SK-N-SH (cell line): ENCODE measurements at regions not wholly inside any gene's neighbourhood (a gene's known extent, or its start where the extent isn't known, plus 50 kb on each side); places are given as distances from the start of the nearest gene placed in this dataset.

Source experiments
- CTCF ChIA-PET: fragments of 300-600, 350-600 bp; formaldehyde crosslinking; extraction: SDS; loops from one replicate; lab custom pipeline; 2021; lab: Yijun Ruan, JAX
- POLR2A ChIA-PET: fragments of 350-600 bp; sonication (Branson Sonifier 250); formaldehyde crosslinking; extraction: SDS; loops from one replicate; lab custom pipeline; 2020; ENCODE audit warnings: antibody characterized with exemption, inconsistent platforms; lab: Yijun Ruan, JAX
- DNase-seq: peaks from one replicate; pipeline ENCODE4 v3.0.0; 2012
- H2AFZ ChIP-seq: fragments of 200-600 bp; sonication (generic); 2 replicates; pipeline ENCODE4 v1.8.1; 2016; ENCODE audit warnings: antibody characterized with exemption, mild to moderate bottlenecking, low read depth
- H3F3A ChIP-seq: fragments of 200-600 bp; sonication (generic); replicated peaks from 2 replicates; pipeline ENCODE3; 2016; ENCODE audit warnings: antibody characterized with exemption, mild to moderate bottlenecking; ENCODE audit not compliant: insufficient read depth
- H3K27ac ChIP-seq, 2 experiments: fragments of 200-500 bp in 1 of 2; fragments of 200-600 bp in 1 of 2; sonication (Bioruptor generic) in 1 of 2; sonication (generic), shearing (Covaris generic) in 1 of 2; 2 replicates each; pipeline versions ENCODE4 v1.5.1 to v1.6.1; 2014 to 2016; ENCODE audit warnings: low read depth in 2 of 2, inconsistent platforms in 1 of 2, low read length in 1 of 2, mild to moderate bottlenecking in 1 of 2, mixed read lengths in 1 of 2
- H3K27me3 ChIP-seq: fragments of 200-600 bp; sonication (generic), shearing (Covaris generic); 2 replicates; pipeline ENCODE4 v1.6.1; 2016; ENCODE audit warnings: mixed run types; ENCODE audit not compliant: insufficient read depth
- H3K36me3 ChIP-seq, 2 experiments: fragments of 200-500 bp in 1 of 2; fragments of 200-600 bp in 1 of 2; sonication (Bioruptor generic) in 1 of 2; sonication (generic) in 1 of 2; replicated peaks in 1 of 2; 2 replicates each; pipeline versions ENCODE3 to v1.5.1; 2014 to 2016; ENCODE audit warnings: low read length in 1 of 2, mild to moderate bottlenecking in 1 of 2; ENCODE audit not compliant: insufficient read depth in 2 of 2, control insufficient read depth in 1 of 2
- H3K4me1 ChIP-seq, 2 experiments: fragments of 200-500 bp in 1 of 2; fragments of 200-600 bp in 1 of 2; sonication (Bioruptor generic) in 1 of 2; sonication (generic), shearing (Covaris generic) in 1 of 2; 2 replicates each; pipeline versions ENCODE4 v1.5.1 to v1.6.1; 2014 to 2016; ENCODE audit warnings: low read depth in 1 of 2, low read length in 1 of 2, mixed run types in 1 of 2; ENCODE audit not compliant: insufficient read depth in 2 of 2, control insufficient read depth in 1 of 2
- H3K4me2 ChIP-seq: fragments of 200-600 bp; sonication (generic), shearing (Covaris generic); 2 replicates; pipeline ENCODE4 v1.6.1; 2017; ENCODE audit warnings: mixed run types
- H3K4me3 ChIP-seq, 2 experiments: fragments of 200-500 bp in 1 of 2; fragments of 200-600 bp in 1 of 2; sonication (Bioruptor generic) in 1 of 2; sonication (generic), shearing (Covaris generic) in 1 of 2; 2 replicates each; pipeline versions ENCODE4 v1.5.1 to v1.8.1; 2014 to 2016; ENCODE audit warnings: low read depth in 2 of 2, inconsistent platforms in 1 of 2, low read length in 1 of 2, mild to moderate bottlenecking in 1 of 2, mixed read lengths in 1 of 2, moderate library complexity in 1 of 2
- H3K79me2 ChIP-seq: fragments of 200-600 bp; sonication (generic); 2 replicates; pipeline ENCODE4 v1.8.1; 2017; ENCODE audit warnings: mild to moderate bottlenecking; ENCODE audit not compliant: insufficient read depth
- H3K9ac ChIP-seq: fragments of 200-600 bp; sonication (generic); 2 replicates; pipeline ENCODE4 v1.6.1; 2017; ENCODE audit warnings: mixed run types
- H3K9me2 ChIP-seq: fragments of 200-600 bp; sonication (generic); 2 replicates; pipeline ENCODE4 v1.6.1; 2017; ENCODE audit warnings: mixed run types
- H3K9me3 ChIP-seq: fragments of 200-600 bp; sonication (generic); 2 replicates; pipeline ENCODE4 v1.6.1; 2017; ENCODE audit warnings: mixed run types, mild to moderate bottlenecking, moderate library complexity
- H4K20me1 ChIP-seq: fragments of 200-600 bp; sonication (generic); 2 replicates; pipeline ENCODE4 v1.6.1; 2017; ENCODE audit warnings: mild to moderate bottlenecking, mixed run types; ENCODE audit not compliant: insufficient read depth
- CTCF ChIP-seq: fragments of 200-600 bp; sonication (generic); IDR thresholded peaks from 2 replicates; pipeline ENCODE4 v1.6.1; 2017; ENCODE audit warnings: antibody characterized with exemption, mild to moderate bottlenecking, moderate library complexity
- ELF1 ChIP-seq: IDR thresholded peaks from 2 replicates; pipeline ENCODE4 v1.4.0; 2012
- EP300 ChIP-seq, 2 experiments: IDR thresholded peaks; 2 replicates each; pipeline versions ENCODE4 v1.4.0 to v1.6.1; 2012; ENCODE audit warnings: borderline replicate concordance in 1 of 2, low read depth in 1 of 2, low read length in 1 of 2
- EZH2phosphoT487 ChIP-seq: fragments of 200-600 bp; sonication (generic); IDR thresholded peaks from 2 replicates; pipeline ENCODE4 v1.6.1; 2017; ENCODE audit warnings: low read depth, mixed run types, mild to moderate bottlenecking, antibody characterized with exemption, moderate library complexity, borderline replicate concordance
- FOXJ3 ChIP-seq: sonication (generic); formaldehyde crosslinking; IDR thresholded peaks from 2 replicates; pipeline ENCODE4 v1.5.1; 2020; ENCODE audit warnings: mild to moderate bottlenecking, missing genetic modification reagents
- GABPA ChIP-seq: IDR thresholded peaks from 2 replicates; pipeline ENCODE4 v1.4.0; 2012; ENCODE audit warnings: low read depth, mild to moderate bottlenecking
- JUND ChIP-seq: IDR thresholded peaks from 2 replicates; pipeline ENCODE4 v1.4.0; 2012
- MEF2A ChIP-seq: IDR thresholded peaks from 2 replicates; pipeline ENCODE4 v1.4.0; 2012; ENCODE audit warnings: low read depth, borderline replicate concordance
- MXI1 ChIP-seq: IDR thresholded peaks from 2 replicates; pipeline ENCODE4 v1.6.1; 2012; ENCODE audit warnings: mild to moderate bottlenecking, low read depth, low read length, improper control_type of control experiment
- NFIC ChIP-seq: IDR thresholded peaks from 2 replicates; pipeline ENCODE4 v1.4.0; 2012; ENCODE audit warnings: borderline replicate concordance
- POLR2AphosphoS5 ChIP-seq: IDR thresholded peaks from 2 replicates; pipeline ENCODE4 v1.6.1; 2012; ENCODE audit warnings: low read depth, low read length
- RXRA ChIP-seq: IDR thresholded peaks from 2 replicates; pipeline ENCODE4 v1.4.0; 2012; ENCODE audit warnings: low read depth, mild to moderate bottlenecking, borderline replicate concordance
- SIN3A ChIP-seq: IDR thresholded peaks from 2 replicates; pipeline ENCODE4 v1.6.1; 2012; ENCODE audit warnings: low read depth, mild to moderate bottlenecking, low read length, moderate library complexity, borderline replicate concordance
- YY1 ChIP-seq: IDR thresholded peaks from 2 replicates; pipeline ENCODE4 v1.4.0; 2012; ENCODE audit warnings: low read depth, mild to moderate bottlenecking
- WGBS: methylation state at CpG from one replicate; pipeline ENCODE4 v1.1.6; 2017; ENCODE audit warnings: low lambda C conversion rate; 5-methylcytosine and 5-hydroxymethylcytosine counted together
- TF ChIP-seq, protein P1 (sequence below): IDR thresholded peaks from 2 replicates; pipeline ENCODE4 v1.4.0; 2012; ENCODE audit warnings: low read depth

DNA sequence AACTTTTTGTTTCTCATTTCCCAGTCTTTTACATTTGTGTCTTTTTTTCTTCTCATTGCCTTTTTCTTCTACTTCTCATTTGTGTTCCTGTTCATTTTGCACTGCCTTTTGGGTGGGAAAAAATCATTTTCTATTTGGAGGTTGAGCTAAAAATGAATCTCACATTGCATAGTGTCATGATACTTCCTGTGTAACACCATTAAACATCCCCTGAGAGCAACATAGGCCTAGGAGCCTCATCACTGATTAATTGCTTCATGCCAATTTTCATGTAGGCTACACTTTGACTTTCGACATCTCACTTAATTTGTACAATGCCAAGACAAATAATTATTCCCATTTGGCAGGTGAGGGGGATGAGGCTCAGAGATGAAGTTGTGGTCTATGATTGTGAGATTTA lies 279.2 kb downstream of the EDEM1 start (continued):
- no peak for TF ChIP-seq CTCF
- TF ChIP-seq EZH2phosphoT487, result no peak
- no peak for TF ChIP-seq ELF1
- TF ChIP-seq GABPA, result no peak
- TF ChIP-seq NFIC, result no peak
- TF ChIP-seq JUND, result no peak
- TF ChIP-seq, protein P1, sequence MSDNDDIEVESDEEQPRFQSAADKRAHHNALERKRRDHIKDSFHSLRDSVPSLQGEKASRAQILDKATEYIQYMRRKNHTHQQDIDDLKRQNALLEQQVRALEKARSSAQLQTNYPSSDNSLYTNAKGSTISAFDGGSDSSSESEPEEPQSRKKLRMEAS, result no peak
- no peak for TF ChIP-seq SIN3A
- no peak for TF ChIP-seq RXRA

- Histone ChIP-seq H3K27me3 (no peaks in the 10 kb centered on the region), H3F3A (no peaks in the 10 kb centered on the region), H2AFZ (no peak overlapping the region), H3K36me3 (no peaks in the 10 kb centered on the region), H3K4me1 (no peaks in the 10 kb centered on the region), H3K9me2 (no peaks in the 10 kb centered on the region), H3K9me3 (no peaks in the 10 kb centered on the region), H3K4me3 (no peak overlapping the region), H3K9ac (no peak overlapping the region), H3K27ac (no peak overlapping the region), H4K20me1 (no peaks in the 10 kb centered on the region), H3K79me2 (no peaks in the 10 kb centered on the region), H3K4me2 (no peak overlapping the region)
- TF ChIP-seq EZH2phosphoT487, result no peak
- no peak for TF ChIP-seq YY1
- no peak for TF ChIP-seq MEF2A
- no peak for TF ChIP-seq ELF1
- no peak for DNase-seq
- 0% methylated on average over 1 of the region's 1 CpG for WGBS
- ChIA-PET CTCF (no interaction called here), POLR2A (no interaction called here)
Observed at GRCh38 chr3:5473471-5473870, 286.0 kb downstream of the EDEM1 start.

DNA sequence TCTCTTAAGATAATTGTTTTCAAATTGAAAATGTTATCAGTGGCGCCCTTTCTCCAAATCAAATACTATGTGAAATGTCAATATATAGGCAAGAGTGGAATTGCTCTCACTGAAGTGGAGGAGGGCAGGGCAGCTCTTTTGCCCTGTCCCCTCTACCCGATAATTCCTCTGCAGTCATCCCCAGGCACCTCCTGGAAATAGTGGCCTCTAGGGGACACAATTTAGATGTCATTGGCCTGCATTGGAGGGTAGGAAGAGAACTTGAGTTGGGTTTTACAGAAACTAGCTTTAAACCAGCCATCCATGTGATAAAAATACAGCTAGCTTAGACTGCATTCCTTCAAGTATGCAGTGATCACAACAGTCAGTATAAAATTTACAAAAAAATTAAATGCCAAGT lies 288.9 kb downstream of the EDEM1 start:
- Histone ChIP-seq H3K9me2 (no peaks in the 10 kb centered on the region), H3K9ac (no peak overlapping the region), H3K27ac (no peak overlapping the region), H3K4me3 (no peak overlapping the region), H3K79me2 (no peaks in the 10 kb centered on the region), H3K36me3 (no peaks in the 10 kb centered on the region), H2AFZ (no peak overlapping the region), H3K27me3 (no peaks in the 10 kb centered on the region), H3K4me1 (no peaks in the 10 kb centered on the region), H3F3A (no peaks in the 10 kb centered on the region), H4K20me1 (no peaks in the 10 kb centered on the region), H3K4me2 (no peak overlapping the region), H3K9me3 (no peaks in the 10 kb centered on the region)
- TF ChIP-seq YY1, result no peak
- TF ChIP-seq MXI1, result no peak
- no peak for TF ChIP-seq SIN3A
- TF ChIP-seq POLR2AphosphoS5, result no peak
- no peak for TF ChIP-seq FOXJ3 (CRISPR knock-in tag)
- no peak for TF ChIP-seq EP300 (IDR thresholded peaks at IDR 0.05; ENCODE audit: borderline replicate concordance in 1 of 2, low read depth in 1 of 2, low read length in 1 of 2)
- DNase-seq, result no peak
- ChIA-PET CTCF (interaction anchor here (0.6 kb wide), 1 partner anchor 45 kb away, joined by 3 read pairs; no protein-coding TSS in a partner anchor), POLR2A (no interaction called here)
- 4% methylated on average over 2 of the region's 2 CpGs for WGBS
